WTC11 (cell line): ENCODE measurements at regions not wholly inside any gene's neighbourhood (a gene's known extent, or its start where the extent isn't known, plus 50 kb on each side); places are given as distances from the start of the nearest gene placed in this dataset.

Experiments
- ATAC-seq: fragments of 200-7000 bp; cut with Tn5 transposase; 2 replicates; pipeline ENCODE4 v1.10.0; 2021; ENCODE audit warnings: mild to moderate bottlenecking, moderate library complexity
- CTCF ChIA-PET: fragments of 300-600 bp; sonication (Branson Sonifier 250); formaldehyde crosslinking; loops from one replicate; lab custom pipeline; 2021; ENCODE audit warnings: antibody characterized with exemption; lab: Charles Lee
- POLR2A ChIA-PET: fragments of 350-600 bp; sonication (Branson Sonifier 250); formaldehyde crosslinking; loops from one replicate; lab custom pipeline; 2021; ENCODE audit warnings: antibody characterized with exemption; lab: Charles Lee
- DNase-seq: peaks from one replicate; pipeline ENCODE4 v3.0.0; 2021; ENCODE audit warnings: low spot score
- H3K27ac Mint-ChIP-seq: 2 replicates; pipeline ENCODE4 v1.8.0; 2021; ENCODE audit warnings: mixed read lengths
- H3K27me3 Mint-ChIP-seq: 2 replicates; pipeline ENCODE4 v1.8.0; 2021; ENCODE audit warnings: low read depth, mild to moderate bottlenecking, moderate library complexity, mixed read lengths
- H3K36me3 Mint-ChIP-seq: 2 replicates; pipeline ENCODE4 v1.8.0; 2021; ENCODE audit warnings: mixed read lengths
- H3K4me1 Mint-ChIP-seq: 2 replicates; pipeline ENCODE4 v1.8.0; 2022; ENCODE audit warnings: mixed read lengths
- H3K4me3 Mint-ChIP-seq: 2 replicates; pipeline ENCODE4 v1.8.0; 2021; ENCODE audit warnings: mild to moderate bottlenecking, moderate library complexity, mixed read lengths
- H3K9me3 Mint-ChIP-seq: 2 replicates; pipeline ENCODE4 v1.8.0; 2021; ENCODE audit warnings: mixed read lengths
- AFF4 ChIP-seq: sonication (generic); formaldehyde crosslinking; IDR thresholded peaks from 2 replicates; pipeline ENCODE4 v1.8.1; 2023; ENCODE audit warnings: mild to moderate bottlenecking, missing genetic modification reagents, borderline replicate concordance
- ATF1 ChIP-seq: sonication (generic); formaldehyde crosslinking; IDR thresholded peaks from 2 replicates; pipeline ENCODE4 v1.8.1; 2023; ENCODE audit warnings: mild to moderate bottlenecking, moderate library complexity, missing genetic modification reagents
- ATF3 ChIP-seq: sonication (generic); formaldehyde crosslinking; conservative IDR thresholded peaks from 2 replicates; pipeline ENCODE4 v1.8.1; 2022; ENCODE audit warnings: mild to moderate bottlenecking, missing genetic modification reagents
- ATF6 ChIP-seq: sonication (generic); formaldehyde crosslinking; IDR thresholded peaks from 2 replicates; pipeline ENCODE4 v1.8.1; 2023; ENCODE audit warnings: mild to moderate bottlenecking, missing genetic modification reagents
- E2F1 ChIP-seq: sonication (generic); formaldehyde crosslinking; IDR thresholded peaks from 2 replicates; pipeline ENCODE4 v1.8.0; 2022; ENCODE audit warnings: mild to moderate bottlenecking, missing genetic modification reagents
- E2F5 ChIP-seq: sonication (generic); formaldehyde crosslinking; IDR thresholded peaks from 2 replicates; pipeline ENCODE4 v1.8.1; 2022; ENCODE audit warnings: mild to moderate bottlenecking, moderate library complexity, missing genetic modification reagents
- FOXP1 ChIP-seq: sonication (generic); formaldehyde crosslinking; IDR thresholded peaks from 2 replicates; pipeline ENCODE4 v1.8.0; 2022; ENCODE audit warnings: missing genetic modification reagents, mild to moderate bottlenecking, moderate library complexity, borderline replicate concordance
- HMGA2 ChIP-seq: fragments of 250-450 bp; sonication (Bioruptor Pico); IDR thresholded peaks from 2 replicates; pipeline ENCODE4 v1.4.0; 2021; ENCODE audit warnings: mild to moderate bottlenecking, moderate library complexity
- IRF2 ChIP-seq: sonication (generic); formaldehyde crosslinking; IDR thresholded peaks from 2 replicates; pipeline ENCODE4 v1.8.0; 2022; ENCODE audit warnings: low read depth, missing genetic modification reagents, borderline replicate concordance
- MLX ChIP-seq: sonication (generic); formaldehyde crosslinking; IDR thresholded peaks from 2 replicates; pipeline ENCODE4 v1.8.1; 2023; ENCODE audit warnings: mild to moderate bottlenecking, missing genetic modification reagents, moderate library complexity
- MYBL2 ChIP-seq: sonication (generic); formaldehyde crosslinking; IDR thresholded peaks from 2 replicates; pipeline ENCODE4 v1.8.1; 2023; ENCODE audit warnings: mild to moderate bottlenecking, moderate library complexity, missing genetic modification reagents
- NFE2L1 ChIP-seq: sonication (generic); formaldehyde crosslinking; IDR thresholded peaks from 2 replicates; pipeline ENCODE4 v1.8.1; 2023; ENCODE audit warnings: missing genetic modification reagents
- NR1H2 ChIP-seq: sonication (generic); formaldehyde crosslinking; IDR thresholded peaks from 2 replicates; pipeline ENCODE4 v1.9.0; 2021; ENCODE audit warnings: mild to moderate bottlenecking, moderate library complexity, missing genetic modification reagents
- OVOL2 ChIP-seq: fragments of 250-450 bp; sonication (Bioruptor Pico); IDR thresholded peaks from 2 replicates; pipeline ENCODE4 v1.9.0; 2021; ENCODE audit warnings: mild to moderate bottlenecking, borderline replicate concordance
- PRRX2 ChIP-seq: fragments of 250-450 bp; sonication (Bioruptor Pico); IDR thresholded peaks from 2 replicates; pipeline ENCODE4 v1.8.0; 2021; ENCODE audit warnings: mild to moderate bottlenecking
- SMAD3 ChIP-seq: sonication (generic); formaldehyde crosslinking; IDR thresholded peaks from 2 replicates; pipeline ENCODE4 v1.8.0; 2022; ENCODE audit warnings: missing genetic modification reagents, mild to moderate bottlenecking, borderline replicate concordance
- SP1 ChIP-seq: sonication (generic); formaldehyde crosslinking; conservative IDR thresholded peaks from 2 replicates; pipeline ENCODE4 v1.8.1; 2022; ENCODE audit warnings: missing genetic modification reagents
- ZBTB43 ChIP-seq: sonication (generic); formaldehyde crosslinking; IDR thresholded peaks from 2 replicates; pipeline ENCODE4 v1.8.1; 2023; ENCODE audit warnings: mild to moderate bottlenecking, missing genetic modification reagents
- ZNF138 ChIP-seq: sonication (generic); formaldehyde crosslinking; conservative IDR thresholded peaks from 2 replicates; pipeline ENCODE4 v1.8.1; 2022; ENCODE audit warnings: mild to moderate bottlenecking, moderate library complexity, missing genetic modification reagents
- ZNF232 ChIP-seq: sonication (generic); formaldehyde crosslinking; IDR thresholded peaks from 2 replicates; pipeline ENCODE4 v1.8.0; 2022; ENCODE audit warnings: mild to moderate bottlenecking, missing genetic modification reagents
- ZNF416 ChIP-seq: fragments of 250-450 bp; sonication (Bioruptor Pico); IDR thresholded peaks from 2 replicates; pipeline ENCODE4 v1.9.0; 2021; ENCODE audit warnings: mild to moderate bottlenecking, inconsistent platforms
- ZNF512 ChIP-seq: sonication (generic); formaldehyde crosslinking; IDR thresholded peaks from 2 replicates; pipeline ENCODE4 v1.8.1; 2022; ENCODE audit warnings: missing genetic modification reagents, borderline replicate concordance

- TF ChIP-seq SP1 (CRISPR knock-in tag) (no peak), SMAD3 (CRISPR knock-in tag) (no peak), HMGA2 (CRISPR knock-in tag) (no peak), ZNF416 (CRISPR knock-in tag) (no peak)
Measured at GRCh38 chr7:114784177-114784576, 137.7 kb upstream of the MDFIC start (continued).

- TF ChIP-seq MLX (no peak), SMAD3 (CRISPR knock-in tag) (no peak), AFF4 (CRISPR knock-in tag) (no peak), ZNF138 (CRISPR knock-in tag) (no peak), ATF3 (no peak), NFE2L1 (CRISPR knock-in tag) (no peak)
- TF ChIP-seq, all 79 proteins: peak for 0
- POLR2A ChIA-PET, result no interaction called here
- H3K9me3 Mint-ChIP-seq, result no peaks in the 10 kb centered on the region
- H3K27ac Mint-ChIP-seq, result no peak overlapping the region
- peaks cover 3% of the 10 kb centered on the region for H3K4me1 Mint-ChIP-seq
- CTCF ChIA-PET, result no interaction called here
- no peak overlapping the region for H3K4me3 Mint-ChIP-seq
- H3K36me3 Mint-ChIP-seq, result no peaks in the 10 kb centered on the region
- ATAC-seq, result no peak
- no peak for DNase-seq
- H3K27me3 Mint-ChIP-seq, result no peaks in the 10 kb centered on the region; the same call in 1 of the 2 replicates
Measured at GRCh38 chr7:114784746-114785145, 137.1 kb upstream of the MDFIC start.

- POLR2A ChIA-PET, result interaction anchor here (0.8 kb wide), 1 partner anchor 79 kb away, joined by 3 read pairs; no protein-coding TSS in a partner anchor
- Mint-ChIP-seq H3K9me3 (no peaks in the 10 kb centered on the region), H3K4me3 (no peak overlapping the region), H3K4me1 (no peaks in the 10 kb centered on the region), H3K36me3 (no peaks in the 10 kb centered on the region), H3K27me3 (no peaks in the 10 kb centered on the region; the same call in 1 of the 2 replicates), H3K27ac (no peak overlapping the region)
- DNase-seq (no peak), ATAC-seq (no peak)
- CTCF ChIA-PET, result no interaction called here
- TF ChIP-seq OVOL2 (CRISPR knock-in tag) (no peak), ATF1 (CRISPR knock-in tag) (no peak), FOXP1 (CRISPR knock-in tag) (no peak), E2F5 (no peak), E2F1 (CRISPR knock-in tag) (no peak), MYBL2 (no peak), NR1H2 (CRISPR knock-in tag) (no peak), ZNF512 (CRISPR knock-in tag) (no peak), ZNF232 (CRISPR knock-in tag) (no peak), ATF6 (no peak), ZBTB43 (no peak), PRRX2 (CRISPR knock-in tag) (no peak), IRF2 (CRISPR knock-in tag) (no peak)
Measured at GRCh38 chr7:114785496-114785895, 136.4 kb upstream of the MDFIC start.
